ENCODE measurements at regions not wholly inside any gene's neighbourhood (a gene's known extent, or its start where the extent isn't known, plus 50 kb on each side); places are given as distances from the start of the nearest gene placed in this dataset.
"Not testable (repeated sequence)": the region's sequence is repeated elsewhere in the genome, so short reads cannot be mapped to it uniquely, and the experiment has no call there.

DNA sequence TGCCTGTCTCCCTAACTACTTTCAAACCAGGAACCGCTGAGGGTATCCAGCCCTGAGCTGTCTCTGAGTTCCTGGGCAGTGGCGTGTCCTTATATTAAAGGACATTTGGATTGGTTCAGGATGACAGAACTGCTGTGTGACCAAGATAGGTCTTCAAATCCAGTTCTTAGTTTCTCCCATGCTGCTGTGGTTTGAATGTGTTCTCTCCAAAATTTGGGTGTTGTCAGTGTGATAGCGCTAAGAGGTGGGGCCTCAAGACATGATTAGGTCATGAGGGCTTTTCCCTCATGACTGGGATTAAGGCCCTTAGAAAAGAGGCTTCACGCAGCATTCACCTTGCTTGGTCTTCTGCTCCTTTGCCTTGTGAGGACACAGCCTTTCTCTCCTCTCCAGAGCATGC, 376.5 kb upstream of the TPM1 start:
- Histone ChIP-seq H3K9me3 (peaks cover 0 to 7% (median 0%) of the 10 kb centered on the region in 12 donors), H3K4me3 (no peak overlapping the region), H3K4me1 (peaks cover 0 to 3% (median 0%) of the 10 kb centered on the region in 12 donors), H3K27ac (peak overlapping the region in 1 of 12 donors; percentile 12), H3K27me3 (no peaks in the 10 kb centered on the region), H3K36me3 (peaks cover 0 to 12% (median 2%) of the 10 kb centered on the region in 9 donors)
- intact Hi-C loops (cut with DNase I), result no loop called here
- DNase-seq (no peak), ATAC-seq (no peak)
- WGBS, 4 donors, result 88 to 95% (median 92%) methylated on average over 4 of the region's 4 CpGs
- TF ChIP-seq, protein P1, sequence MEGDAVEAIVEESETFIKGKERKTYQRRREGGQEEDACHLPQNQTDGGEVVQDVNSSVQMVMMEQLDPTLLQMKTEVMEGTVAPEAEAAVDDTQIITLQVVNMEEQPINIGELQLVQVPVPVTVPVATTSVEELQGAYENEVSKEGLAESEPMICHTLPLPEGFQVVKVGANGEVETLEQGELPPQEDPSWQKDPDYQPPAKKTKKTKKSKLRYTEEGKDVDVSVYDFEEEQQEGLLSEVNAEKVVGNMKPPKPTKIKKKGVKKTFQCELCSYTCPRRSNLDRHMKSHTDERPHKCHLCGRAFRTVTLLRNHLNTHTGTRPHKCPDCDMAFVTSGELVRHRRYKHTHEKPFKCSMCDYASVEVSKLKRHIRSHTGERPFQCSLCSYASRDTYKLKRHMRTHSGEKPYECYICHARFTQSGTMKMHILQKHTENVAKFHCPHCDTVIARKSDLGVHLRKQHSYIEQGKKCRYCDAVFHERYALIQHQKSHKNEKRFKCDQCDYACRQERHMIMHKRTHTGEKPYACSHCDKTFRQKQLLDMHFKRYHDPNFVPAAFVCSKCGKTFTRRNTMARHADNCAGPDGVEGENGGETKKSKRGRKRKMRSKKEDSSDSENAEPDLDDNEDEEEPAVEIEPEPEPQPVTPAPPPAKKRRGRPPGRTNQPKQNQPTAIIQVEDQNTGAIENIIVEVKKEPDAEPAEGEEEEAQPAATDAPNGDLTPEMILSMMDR (IDR thresholded peaks at IDR 0.05), result no peak
- no peak for TF ChIP-seq POLR2A (IDR thresholded peaks at IDR 0.05)

DNA sequence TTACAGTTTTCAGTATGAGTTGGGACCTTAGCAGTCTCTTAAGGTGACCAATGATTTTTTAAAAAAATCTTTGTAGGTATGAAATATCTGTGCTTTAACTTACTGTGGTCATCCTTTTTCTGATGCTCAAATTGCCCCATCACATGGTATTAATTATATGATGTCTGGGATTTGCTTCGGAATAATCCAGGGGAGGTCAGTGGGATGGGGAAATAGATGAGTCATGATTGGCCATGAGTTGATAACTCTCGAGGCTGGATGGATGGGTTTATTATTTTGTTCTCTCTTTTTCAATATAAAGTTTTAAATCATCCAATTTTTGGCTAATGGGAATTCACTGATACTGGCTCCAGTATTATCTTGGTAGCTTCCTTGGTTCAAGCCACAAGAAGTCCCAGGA, 370.3 kb upstream of the TPM1 start:
- intact Hi-C loops (cut with DNase I), result no loop called here
- Histone ChIP-seq H3K36me3 (peaks cover 0 to 41% (median 19%) of the 10 kb centered on the region in 9 donors), H3K9me3 (peaks cover 0 to 11% (median 0%) of the 10 kb centered on the region in 12 donors), H3K4me1 (no peaks in the 10 kb centered on the region), H3K27me3 (no peaks in the 10 kb centered on the region), H3K4me3 (no peak overlapping the region), H3K27ac (no peak overlapping the region)
- WGBS, 4 donors, result 81 to 87% (median 85%) methylated on average over 2 of the region's 2 CpGs
- DNase-seq (no peak), ATAC-seq (no peak)
- TF ChIP-seq, protein P1 (IDR thresholded peaks at IDR 0.05), result no peak
- TF ChIP-seq POLR2A (IDR thresholded peaks at IDR 0.05), result no peak

DNA sequence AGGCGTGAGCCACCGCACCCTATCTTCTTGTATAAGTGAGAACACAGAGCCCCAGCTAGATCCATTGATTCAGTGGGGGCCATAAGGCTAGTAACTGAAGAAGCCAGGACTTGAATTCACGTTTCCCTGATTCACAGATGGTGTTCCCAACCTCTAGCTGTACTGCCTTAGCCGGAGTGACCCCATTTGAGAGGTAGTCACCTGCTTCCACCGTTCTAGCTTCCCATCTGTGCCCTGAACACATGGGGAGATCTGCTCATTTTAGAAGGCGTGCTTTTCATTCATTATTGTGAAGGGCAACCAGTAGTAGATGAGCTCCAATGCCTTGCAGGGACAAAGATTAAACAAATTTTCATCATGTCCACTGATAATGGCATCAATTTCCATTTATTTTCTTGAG, 365.7 kb upstream of the TPM1 start:
- peaks cover 0 to 59% (median 19%) of the 10 kb centered on the region in 9 donors for H3K36me3 ChIP-seq
- peaks cover 0 to 7% (median 0%) of the 10 kb centered on the region in 12 donors for H3K9me3 ChIP-seq
- H3K27ac ChIP-seq, result no peak overlapping the region
- no peak for DNase-seq
- H3K4me3 ChIP-seq, result no peak overlapping the region
- 94 to 99% (median 95%) methylated on average over 6 of the region's 6 CpGs for WGBS, 4 donors
- intact Hi-C loops (cut with DNase I), result no loop called here
- no peaks in the 10 kb centered on the region for H3K4me1 ChIP-seq
- no peaks in the 10 kb centered on the region for H3K27me3 ChIP-seq
- no peak for TF ChIP-seq POLR2A (IDR thresholded peaks at IDR 0.05)
- TF ChIP-seq, protein P1 (IDR thresholded peaks at IDR 0.05), result no peak
- ATAC-seq, result no peak

DNA sequence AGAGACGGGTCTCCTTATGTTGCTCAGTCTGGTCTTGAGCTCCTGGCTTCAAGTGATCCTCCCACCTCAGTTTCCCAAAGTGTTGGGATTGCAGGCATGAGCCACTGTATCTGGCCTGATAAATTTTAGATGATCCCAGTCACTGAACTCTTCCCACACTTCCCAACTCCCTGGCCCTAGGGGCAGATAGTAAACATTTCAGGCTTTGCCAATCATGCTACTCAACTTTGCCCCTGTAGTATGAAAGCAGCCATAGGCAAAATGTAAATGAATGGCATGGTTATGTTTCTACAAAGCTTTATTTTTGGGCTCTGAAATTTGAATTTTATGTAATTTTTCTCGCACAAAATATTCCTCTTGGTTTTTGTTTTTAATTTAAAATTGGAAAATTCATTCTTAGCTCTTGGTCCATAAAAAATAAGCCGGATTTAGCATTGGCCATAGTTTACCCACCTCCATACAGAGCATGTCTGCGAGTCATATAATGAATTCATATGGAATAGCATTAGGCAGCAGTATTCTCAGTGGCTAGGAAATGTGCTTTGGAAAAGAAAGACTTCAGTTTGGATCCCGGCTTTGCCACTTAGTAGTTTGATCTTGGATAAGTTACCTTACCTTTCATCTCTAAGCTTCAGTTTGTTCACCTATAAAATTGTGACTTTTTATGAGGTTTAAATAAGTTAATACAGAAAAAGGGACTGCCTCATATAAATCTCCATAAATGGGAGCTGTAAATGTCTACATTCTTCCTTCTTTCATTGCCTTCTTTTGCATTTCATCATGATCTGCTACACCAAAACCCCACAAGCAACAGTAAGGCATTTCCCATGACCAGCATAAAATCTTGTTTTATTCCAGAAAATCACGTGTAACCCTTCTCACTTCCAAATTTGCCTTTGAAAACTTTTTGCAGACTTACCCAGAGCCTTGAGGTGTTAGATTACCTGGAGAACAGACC, 360.3 kb upstream of the TPM1 start:
- WGBS, 4 donors, result 98 to 99% (median 98%) methylated on average over 6 of the region's 6 CpGs
- no peak overlapping the region for H3K27ac ChIP-seq
- H3K36me3 ChIP-seq, result peaks cover 0 to 37% (median 7%) of the 10 kb centered on the region in 9 donors
- H3K4me3 ChIP-seq, result no peak overlapping the region
- intact Hi-C loops (cut with DNase I), result no loop called here
- TF ChIP-seq POLR2A (IDR thresholded peaks at IDR 0.05), result no peak
- TF ChIP-seq, protein P1 (IDR thresholded peaks at IDR 0.05), result no peak
- H3K4me1 ChIP-seq, result peaks cover 0 to 15% (median 7%) of the 10 kb centered on the region in 12 donors
- H3K27me3 ChIP-seq, result no peaks in the 10 kb centered on the region
- ATAC-seq (no peak), DNase-seq (no peak)
- peaks cover 0 to 7% (median 0%) of the 10 kb centered on the region in 12 donors for H3K9me3 ChIP-seq

DNA sequence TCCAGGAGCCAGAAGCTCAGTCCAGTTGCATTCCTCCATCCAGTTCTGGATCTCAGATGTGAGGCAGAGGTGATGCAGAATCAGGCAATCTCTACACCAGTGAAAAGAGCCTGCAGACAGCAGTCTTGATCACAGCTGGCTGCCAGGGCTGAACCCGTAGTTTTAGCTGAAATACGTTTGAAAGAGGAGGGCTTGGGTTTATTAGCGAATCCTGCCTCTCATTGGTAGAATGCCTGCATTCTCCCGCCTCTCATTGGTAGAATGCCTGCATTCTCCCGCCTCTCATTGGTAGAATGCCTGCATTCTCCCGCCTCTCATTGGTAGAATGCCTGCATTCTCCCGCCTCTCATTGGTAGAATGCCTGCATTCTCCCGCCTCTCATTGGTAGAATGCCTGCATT, 359.4 kb upstream of the TPM1 start:
- DNase-seq; H3K4me3 ChIP-seq; H3K9me3 ChIP-seq; H3K27ac ChIP-seq; intact Hi-C loops (cut with DNase I); H3K27me3 ChIP-seq; ATAC-seq: not testable (repeated sequence)
- 97 to 98% (median 97%) methylated on average over 7 to 8 of the region's 8 CpGs for WGBS, 4 donors
- Histone ChIP-seq H3K4me1 (peaks cover 0 to 15% (median 7%) of the 10 kb centered on the region in 12 donors), H3K36me3 (peaks cover 0 to 36% (median 7%) of the 10 kb centered on the region in 9 donors)

All from heart left ventricle (tissue), 16 donors.